Smooth muscle cell (in vitro differentiated cells): ENCODE measurements at regions not wholly inside any gene's neighbourhood (a gene's known extent, or its start where the extent isn't known, plus 50 kb on each side); places are given as distances from the start of the nearest gene placed in this dataset.

Experiments used
- DNase-seq: peaks from one replicate; lab custom pipeline; 2025; ENCODE audit not compliant: unreplicated experiment; lab: John Stamatoyannopoulos, UW
- H2AFZ ChIP-seq: fragments of 200-600 bp; sonication (generic); 2 replicates; pipeline ENCODE4 v1.6.0; 2016; ENCODE audit warnings: antibody characterized with exemption, low read depth, mild to moderate bottlenecking
- H3F3A ChIP-seq: fragments of 200-600 bp; sonication (generic); 2 replicates; pipeline ENCODE4 v1.6.0; 2017; ENCODE audit warnings: antibody characterized with exemption, low read depth
- H3K27ac ChIP-seq: fragments of 200-600 bp; sonication (generic); 2 replicates; pipeline ENCODE4 v1.5.1; 2016; ENCODE audit warnings: low read depth, mild to moderate bottlenecking
- H3K27me3 ChIP-seq: fragments of 200-600 bp; sonication (generic); 2 replicates; pipeline ENCODE4 v1.6.1; 2016; ENCODE audit warnings: low read depth, mild to moderate bottlenecking
- H3K36me3 ChIP-seq: fragments of 200-600 bp; sonication (generic); 2 replicates; pipeline ENCODE4 v1.5.1; 2016; ENCODE audit warnings: low read depth
- H3K4me1 ChIP-seq: fragments of 200-600 bp; sonication (generic); 2 replicates; pipeline ENCODE4 v1.5.1; 2016; ENCODE audit warnings: low read depth
- H3K4me2 ChIP-seq: fragments of 200-600 bp; sonication (generic); 2 replicates; pipeline ENCODE4 v1.6.0; 2016; ENCODE audit warnings: mild to moderate bottlenecking
- H3K4me3 ChIP-seq: fragments of 200-600 bp; sonication (generic); 2 replicates; pipeline ENCODE4 v1.5.1; 2016; ENCODE audit warnings: mild to moderate bottlenecking
- H3K79me2 ChIP-seq: fragments of 200-600 bp; sonication (generic); 2 replicates; pipeline ENCODE4 v1.6.0; 2016; ENCODE audit warnings: low read depth, mild to moderate bottlenecking
- H3K9ac ChIP-seq: fragments of 200-600 bp; sonication (generic); 2 replicates; pipeline ENCODE4 v1.6.0; 2016; ENCODE audit warnings: low read depth
- H3K9me3 ChIP-seq: fragments of 200-600 bp; sonication (generic); replicated peaks from 2 replicates; pipeline ENCODE4 v1.5.1; 2016; ENCODE audit warnings: low read depth
- H4K20me1 ChIP-seq: fragments of 200-600 bp; sonication (generic); 2 replicates; pipeline ENCODE4 v1.6.0; 2016; ENCODE audit warnings: low read depth
- WGBS: methylation state at CpG from one replicate; pipeline ENCODE4 v1.1.7; 2016; ENCODE audit warnings: low lambda C conversion rate; 5-methylcytosine and 5-hydroxymethylcytosine counted together
- TF ChIP-seq, protein P1 (sequence below): fragments of 200-600 bp; sonication (generic); IDR thresholded peaks from 2 replicates; pipeline ENCODE4 v1.5.1; 2017; ENCODE audit warnings: borderline replicate concordance, mild to moderate bottlenecking, antibody characterized with exemption; ENCODE audit not compliant: insufficient read depth, poor library complexity, severe bottlenecking

DNA sequence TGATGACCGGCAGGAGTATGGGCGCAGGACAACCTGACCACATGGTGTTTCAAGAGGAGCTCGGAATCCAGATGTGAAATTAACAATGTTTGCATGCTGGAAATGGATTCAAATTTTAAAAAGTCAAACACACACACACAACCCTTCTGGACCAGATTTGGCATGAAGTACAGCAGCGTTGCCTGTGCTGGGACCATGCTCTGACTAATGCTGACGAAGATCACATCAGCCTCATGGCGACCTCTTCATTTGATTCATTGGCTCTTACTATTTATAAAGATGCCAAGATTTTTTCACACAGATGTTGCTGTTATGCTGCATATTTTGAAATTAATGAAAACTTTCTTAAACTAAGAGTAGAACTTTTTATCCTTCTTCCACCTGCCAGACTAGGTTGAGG, 926.6 kb upstream of the TMEM132C start:
- Histone ChIP-seq H3F3A (no peaks in the 10 kb centered on the region), H4K20me1 (no peaks in the 10 kb centered on the region), H3K79me2 (no peaks in the 10 kb centered on the region), H2AFZ (no peak overlapping the region), H3K4me1 (no peaks in the 10 kb centered on the region), H3K4me2 (no peak overlapping the region), H3K27ac (no peak overlapping the region), H3K9ac (no peak overlapping the region), H3K9me3 (no peaks in the 10 kb centered on the region), H3K27me3 (no peaks in the 10 kb centered on the region), H3K36me3 (no peaks in the 10 kb centered on the region), H3K4me3 (no peak overlapping the region)
- TF ChIP-seq, protein P1, sequence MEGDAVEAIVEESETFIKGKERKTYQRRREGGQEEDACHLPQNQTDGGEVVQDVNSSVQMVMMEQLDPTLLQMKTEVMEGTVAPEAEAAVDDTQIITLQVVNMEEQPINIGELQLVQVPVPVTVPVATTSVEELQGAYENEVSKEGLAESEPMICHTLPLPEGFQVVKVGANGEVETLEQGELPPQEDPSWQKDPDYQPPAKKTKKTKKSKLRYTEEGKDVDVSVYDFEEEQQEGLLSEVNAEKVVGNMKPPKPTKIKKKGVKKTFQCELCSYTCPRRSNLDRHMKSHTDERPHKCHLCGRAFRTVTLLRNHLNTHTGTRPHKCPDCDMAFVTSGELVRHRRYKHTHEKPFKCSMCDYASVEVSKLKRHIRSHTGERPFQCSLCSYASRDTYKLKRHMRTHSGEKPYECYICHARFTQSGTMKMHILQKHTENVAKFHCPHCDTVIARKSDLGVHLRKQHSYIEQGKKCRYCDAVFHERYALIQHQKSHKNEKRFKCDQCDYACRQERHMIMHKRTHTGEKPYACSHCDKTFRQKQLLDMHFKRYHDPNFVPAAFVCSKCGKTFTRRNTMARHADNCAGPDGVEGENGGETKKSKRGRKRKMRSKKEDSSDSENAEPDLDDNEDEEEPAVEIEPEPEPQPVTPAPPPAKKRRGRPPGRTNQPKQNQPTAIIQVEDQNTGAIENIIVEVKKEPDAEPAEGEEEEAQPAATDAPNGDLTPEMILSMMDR, result no peak
- DNase-seq, result no peak
- WGBS, result 88% methylated on average over 6 of the region's 6 CpGs

DNA sequence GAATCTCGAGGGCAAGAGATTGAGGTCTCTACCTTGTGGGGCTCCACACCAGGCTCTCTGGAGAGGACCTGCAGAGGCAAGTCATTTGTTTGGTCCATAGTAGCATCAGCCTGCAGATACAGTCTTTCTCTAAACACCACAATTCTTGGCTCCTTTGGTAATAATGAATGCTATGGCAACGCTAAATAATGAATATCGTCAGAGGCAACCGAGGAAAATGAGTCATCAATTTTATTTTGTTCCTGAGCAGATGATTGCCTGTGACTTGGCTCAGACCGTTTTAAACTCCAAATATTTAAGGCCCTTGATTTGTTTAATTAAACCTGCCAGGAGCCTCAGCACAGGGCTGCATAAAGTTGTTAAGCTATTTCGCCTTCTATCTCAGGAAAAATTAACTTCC, 924.1 kb upstream of the TMEM132C start:
- no peak overlapping the region for H3K27ac ChIP-seq
- no peaks in the 10 kb centered on the region for H3K9me3 ChIP-seq
- no peaks in the 10 kb centered on the region for H3K79me2 ChIP-seq
- H3K27me3 ChIP-seq, result no peaks in the 10 kb centered on the region
- H3F3A ChIP-seq, result no peaks in the 10 kb centered on the region
- no peak for DNase-seq
- 80% methylated on average over 6 of the region's 6 CpGs for WGBS
- no peak overlapping the region for H3K4me2 ChIP-seq
- no peaks in the 10 kb centered on the region for H3K4me1 ChIP-seq
- H3K4me3 ChIP-seq, result no peak overlapping the region
- no peaks in the 10 kb centered on the region for H4K20me1 ChIP-seq
- no peak overlapping the region for H2AFZ ChIP-seq
- no peak overlapping the region for H3K9ac ChIP-seq
- no peaks in the 10 kb centered on the region for H3K36me3 ChIP-seq
- TF ChIP-seq, protein P1, result no peak

DNA sequence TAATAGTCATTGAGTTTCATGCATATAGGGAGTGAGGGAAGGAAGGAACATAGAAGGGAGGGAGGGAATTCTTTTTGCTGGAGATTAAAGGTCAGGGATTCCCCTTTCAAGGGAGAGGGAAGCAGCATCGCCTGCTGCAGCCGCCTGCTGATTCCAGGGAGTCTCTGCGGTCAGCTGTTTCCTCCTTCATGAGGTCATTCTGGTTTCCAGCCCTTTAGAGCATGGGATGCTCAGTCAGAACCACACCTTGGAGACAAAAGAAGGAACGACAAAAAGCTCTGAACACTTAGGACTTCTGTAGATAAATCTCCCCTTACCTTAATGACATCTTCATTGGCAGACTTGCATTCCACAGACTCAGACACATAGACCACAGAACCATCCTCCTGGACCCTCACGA, 923.0 kb upstream of the TMEM132C start:
- Histone ChIP-seq H3K27ac (no peak overlapping the region), H3K4me1 (no peaks in the 10 kb centered on the region), H3K27me3 (no peaks in the 10 kb centered on the region), H3K79me2 (no peaks in the 10 kb centered on the region), H3K36me3 (no peaks in the 10 kb centered on the region), H3K9ac (no peak overlapping the region), H3K4me3 (no peak overlapping the region), H3K9me3 (no peaks in the 10 kb centered on the region), H4K20me1 (no peaks in the 10 kb centered on the region), H3K4me2 (no peak overlapping the region), H2AFZ (no peak overlapping the region), H3F3A (no peaks in the 10 kb centered on the region)
- 73% methylated on average over 5 of the region's 5 CpGs for WGBS
- DNase-seq, result no peak
- TF ChIP-seq, protein P1, result no peak

DNA sequence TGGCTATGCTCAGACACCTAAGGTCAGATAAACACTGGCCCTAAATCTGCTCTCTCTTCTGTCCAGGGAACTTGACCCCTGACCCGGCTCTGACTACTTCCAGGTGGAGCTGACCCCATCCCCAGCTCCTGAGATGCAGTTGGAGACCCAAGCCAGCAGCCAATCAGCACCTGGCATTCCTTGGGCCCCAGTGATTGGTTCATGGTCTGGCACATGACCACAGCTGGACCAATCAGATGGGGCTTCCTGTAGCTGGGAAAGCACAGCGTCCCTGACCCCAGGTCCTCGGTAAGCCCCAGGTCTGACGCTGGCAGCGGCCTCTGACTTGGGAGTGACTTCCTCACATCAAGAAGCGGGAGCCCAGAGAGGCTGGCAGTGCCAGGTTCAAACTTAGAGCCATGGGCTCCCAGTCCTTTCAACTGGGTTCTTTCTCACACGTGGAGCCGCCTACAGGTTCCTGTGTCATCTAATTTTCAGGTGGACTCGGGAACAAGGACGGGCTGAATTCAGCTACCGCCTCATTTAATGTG, 915.4 kb upstream of the TMEM132C start:
- H3K79me2 ChIP-seq, result no peaks in the 10 kb centered on the region
- H3K27me3 ChIP-seq, result no peaks in the 10 kb centered on the region
- H2AFZ ChIP-seq, result no peak overlapping the region
- H3K27ac ChIP-seq, result no peak overlapping the region
- no peak overlapping the region for H3K4me2 ChIP-seq
- H3K36me3 ChIP-seq, result no peaks in the 10 kb centered on the region
- TF ChIP-seq, protein P1, result no peak
- H3F3A ChIP-seq, result no peaks in the 10 kb centered on the region
- no peaks in the 10 kb centered on the region for H3K4me1 ChIP-seq
- no peak overlapping the region for H3K4me3 ChIP-seq
- no peaks in the 10 kb centered on the region for H4K20me1 ChIP-seq
- no peak for DNase-seq
- H3K9me3 ChIP-seq, result no peaks in the 10 kb centered on the region
- WGBS, result 89% methylated on average over 11 of the region's 11 CpGs
- H3K9ac ChIP-seq, result no peak overlapping the region
